CD4-positive, alpha-beta T cell (primary cell): ENCODE measurements at regions not wholly inside any gene's neighbourhood (a gene's known extent, or its start where the extent isn't known, plus 50 kb on each side); places are given as distances from the start of the nearest gene placed in this dataset.

Experiments used
- ATAC-seq: fragments of 200-7000 bp; cut with Tn5 transposase; one replicate; pipeline ENCODE4 v1.10.0; 2022; ENCODE audit warnings: mild to moderate bottlenecking; ENCODE audit not compliant: poor library complexity
- CTCF ChIA-PET: fragments of 350-600 bp; sonication (Branson Sonifier 250); formaldehyde crosslinking; loops from one replicate; lab custom pipeline; 2021; ENCODE audit warnings: antibody characterized with exemption, inconsistent platforms; lab: Charles Lee
- POLR2A ChIA-PET: fragments of 350-600 bp; sonication (Branson Sonifier 250); formaldehyde crosslinking; loops from one replicate; lab custom pipeline; 2021; ENCODE audit warnings: antibody characterized with exemption, inconsistent platforms; lab: Charles Lee
- DNase-seq, 14 experiments: peaks; one replicate each; pipeline ENCODE4 v3.0.0-alpha.2; 2013 to 2020; ENCODE audit warnings: mixed read lengths in 2 of 14
- H3K27ac ChIP-seq, 2 donors: one replicate each; pipeline versions ENCODE4 v1.5.1 to v1.7.0; 2013; ENCODE audit warnings: low read length in 2 of 2, low read depth in 1 of 2, mild to moderate bottlenecking in 1 of 2
- H3K27me3 ChIP-seq, 2 experiments: 1 replicate in 1 of 2; 2 replicates in 1 of 2; pipeline versions ENCODE4 v1.6.1 to v1.7.0; 2013; ENCODE audit warnings: low read length in 2 of 2, control low read depth in 1 of 2, mild to moderate bottlenecking in 1 of 2, moderate library complexity in 1 of 2; ENCODE audit not compliant: insufficient read depth in 2 of 2, control insufficient read depth in 1 of 2
- H3K36me3 ChIP-seq: one replicate; pipeline ENCODE4 v1.6.1; 2013; ENCODE audit warnings: low read length, control low read depth; ENCODE audit not compliant: insufficient read depth
- H3K4me1 ChIP-seq: one replicate; pipeline ENCODE4 v1.6.1; 2013; ENCODE audit warnings: low read length, control low read depth; ENCODE audit not compliant: insufficient read depth
- H3K4me3 ChIP-seq: one replicate; pipeline ENCODE4 v1.5.1; 2013; ENCODE audit warnings: mild to moderate bottlenecking, low read length, moderate library complexity
- H3K9me3 ChIP-seq, 2 experiments: 1 replicate in 1 of 2; 2 replicates in 1 of 2; pipeline versions ENCODE4 v1.6.1 to v1.7.0; 2013; ENCODE audit warnings: low read length in 2 of 2, mild to moderate bottlenecking in 2 of 2, control low read depth in 1 of 2, moderate library complexity in 1 of 2; ENCODE audit not compliant: control insufficient read depth in 1 of 2, insufficient read depth in 1 of 2
- H3K27ac Mint-ChIP-seq: one replicate; pipeline ENCODE4 v1.8.0; 2020; ENCODE audit warnings: mixed read lengths
- H3K27me3 Mint-ChIP-seq: one replicate; pipeline ENCODE4 v1.8.0; 2021; ENCODE audit warnings: mixed read lengths
- H3K36me3 Mint-ChIP-seq: one replicate; pipeline ENCODE4 v1.8.0; 2021; ENCODE audit warnings: low read depth, mixed read lengths
- H3K4me1 Mint-ChIP-seq: one replicate; pipeline ENCODE4 v1.8.0; 2021; ENCODE audit warnings: low read depth, mixed read lengths
- H3K4me3 Mint-ChIP-seq: one replicate; pipeline ENCODE4 v1.8.0; 2020; ENCODE audit warnings: mild to moderate bottlenecking, mixed read lengths
- H3K9me3 Mint-ChIP-seq: one replicate; pipeline ENCODE4 v1.8.0; 2020; ENCODE audit warnings: mixed read lengths
- CTCF ChIP-seq: fragments of 200-600 bp; IDR thresholded peaks from one replicate; pipeline ENCODE4 v1.8.0; 2022; ENCODE audit warnings: antibody characterized with exemption, mild to moderate bottlenecking
- intact Hi-C, 2 experiments: fragments of 100-400 bp; cut with DNase I in 1 of 2; cut with micrococcal nuclease in 1 of 2; formaldehyde crosslinking; loops; one replicate each; pipeline versions ENCODE4 v1.15.1 to v1.9.0; 2023 to 2025; cut with DNase I, micrococcal nuclease

- Mint-ChIP-seq H3K4me1 (no peaks in the 10 kb centered on the region), H3K9me3 (peaks cover 6% of the 10 kb centered on the region), H3K27ac (no peak overlapping the region), H3K4me3 (no peak overlapping the region), H3K27me3 (no peaks in the 10 kb centered on the region), H3K36me3 (no peaks in the 10 kb centered on the region)
- peaks cover 0 to 9% of the 10 kb centered on the region in 2 experiments for H3K9me3 ChIP-seq
- intact Hi-C loops = no loop called here
- CTCF ChIA-PET = no interaction called here
- DNase-seq (no peak), ATAC-seq (no peak)
- H3K36me3 ChIP-seq = no peaks in the 10 kb centered on the region
- POLR2A ChIA-PET = no interaction called here
- no peak overlapping the region for H3K4me3 ChIP-seq
- no peaks in the 10 kb centered on the region for H3K4me1 ChIP-seq
- no peaks in the 10 kb centered on the region for H3K27me3 ChIP-seq
- no peak overlapping the region for H3K27ac ChIP-seq
- TF ChIP-seq CTCF = no peak
These were observed 1598.0 kb upstream of the AGA start for GRCh38 chr4:179040259-179040658.

GRCh38 chr4:179048839-179049453 is 1606.7 kb upstream of the AGA start:
- Histone ChIP-seq H3K9me3 (peaks cover 0 to 20% of the 10 kb centered on the region in 2 experiments), H3K4me1 (no peaks in the 10 kb centered on the region), H3K27me3 (no peaks in the 10 kb centered on the region), H3K36me3 (no peaks in the 10 kb centered on the region), H3K4me3 (no peak overlapping the region), H3K27ac (no peak overlapping the region)
- no peaks in the 10 kb centered on the region for H3K27me3 Mint-ChIP-seq
- ChIA-PET POLR2A (no interaction called here), CTCF (no interaction called here)
- no peaks in the 10 kb centered on the region for H3K36me3 Mint-ChIP-seq
- ATAC-seq (no peak), DNase-seq (no peak)
- intact Hi-C loops = no loop called here
- H3K4me3 Mint-ChIP-seq = no peak overlapping the region
- no peaks in the 10 kb centered on the region for H3K4me1 Mint-ChIP-seq
- H3K27ac Mint-ChIP-seq = no peak overlapping the region
- peaks cover 6% of the 10 kb centered on the region for H3K9me3 Mint-ChIP-seq
- no peak for TF ChIP-seq CTCF

DNA sequence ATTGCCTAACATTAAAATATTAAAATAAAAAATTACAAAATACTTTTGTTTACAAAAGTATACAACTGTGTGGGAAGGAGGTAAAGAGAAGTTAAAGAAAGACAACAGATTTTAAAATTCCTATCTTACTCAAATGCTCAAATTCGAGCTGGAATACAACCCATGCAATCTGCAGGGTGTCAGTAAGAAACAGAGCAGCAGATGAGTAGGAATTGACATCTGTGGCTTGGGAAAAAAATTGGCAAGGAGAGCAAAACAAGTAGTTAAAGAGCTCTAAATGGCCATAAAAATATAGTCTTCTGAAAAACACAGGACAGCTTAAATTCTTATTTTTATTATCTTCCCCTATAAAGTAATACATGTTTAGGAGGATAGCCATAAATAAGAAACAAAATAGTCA is 1609.0 kb upstream of the AGA start:
- no peak for DNase-seq
- no peaks in the 10 kb centered on the region for H3K4me1 ChIP-seq
- peaks cover 0 to 11% of the 10 kb centered on the region in 2 experiments for H3K9me3 ChIP-seq
- ChIA-PET CTCF (no interaction called here), POLR2A (no interaction called here)
- no peaks in the 10 kb centered on the region for H3K36me3 Mint-ChIP-seq
- no peak overlapping the region for H3K27ac ChIP-seq
- H3K27me3 Mint-ChIP-seq = no peaks in the 10 kb centered on the region
- H3K9me3 Mint-ChIP-seq = peaks cover 2% of the 10 kb centered on the region
- ATAC-seq = no peak
- H3K36me3 ChIP-seq = no peaks in the 10 kb centered on the region
- intact Hi-C loops = no loop called here
- no peak for TF ChIP-seq CTCF
- no peaks in the 10 kb centered on the region for H3K4me1 Mint-ChIP-seq
- H3K4me3 ChIP-seq = no peak overlapping the region
- no peak overlapping the region for H3K4me3 Mint-ChIP-seq
- no peak overlapping the region for H3K27ac Mint-ChIP-seq
- H3K27me3 ChIP-seq = no peaks in the 10 kb centered on the region
